ENCODE measurements at regions not wholly inside any gene's neighbourhood (a gene's known extent, or its start where the extent isn't known, plus 50 kb on each side); places are given as distances from the start of the nearest gene placed in this dataset.

- no peak for DNase-seq (ENCODE audit: low spot score)
- Mint-ChIP-seq H3K9me3 (no peaks in the 10 kb centered on the region), H3K4me3 (no peak overlapping the region)
Measured at GRCh38 chr11:70567680-70568034, 169.3 kb downstream of the CTTN start.

GRCh38 chr11:70568035-70568813 lies 169.9 kb downstream of the CTTN start:
- peaks cover 0 to 3% of the 10 kb centered on the region in 2 donors for H3K4me1 Mint-ChIP-seq (ENCODE audit: low read depth in 2 of 2)
- H3K36me3 Mint-ChIP-seq = no peaks in the 10 kb centered on the region
- no peak overlapping the region for H3K4me3 Mint-ChIP-seq
- H3K27ac Mint-ChIP-seq = no peak overlapping the region
- H3K9me3 Mint-ChIP-seq = no peaks in the 10 kb centered on the region
- peaks cover 16 to 40% of the 10 kb centered on the region in 2 donors for H3K27me3 Mint-ChIP-seq
- no peak for ATAC-seq
- DNase-seq (ENCODE audit: low spot score) = no peak

More at GRCh38 chr11:70567680-70568034, 169.3 kb downstream of the CTTN start:
- ATAC-seq = no peak
- Mint-ChIP-seq H3K27me3 (peaks cover 17 to 46% of the 10 kb centered on the region in 2 donors), H3K27ac (no peak overlapping the region), H3K4me1 (ENCODE audit: low read depth in 2 of 2) (peaks cover 0 to 3% of the 10 kb centered on the region in 2 donors), H3K36me3 (no peaks in the 10 kb centered on the region)

GRCh38 chr11:70568814-70569617 lies 170.7 kb downstream of the CTTN start:
- H3K27ac Mint-ChIP-seq = no peak overlapping the region
- ATAC-seq (no peak), DNase-seq (ENCODE audit: low spot score) (no peak)
- H3K4me3 Mint-ChIP-seq = no peak overlapping the region
- peaks cover 12 to 32% of the 10 kb centered on the region in 2 donors for H3K27me3 Mint-ChIP-seq
- H3K9me3 Mint-ChIP-seq = no peaks in the 10 kb centered on the region
- no peaks in the 10 kb centered on the region for H3K36me3 Mint-ChIP-seq
- H3K4me1 Mint-ChIP-seq (ENCODE audit: low read depth in 2 of 2) = peaks cover 0 to 3% of the 10 kb centered on the region in 2 donors

- H3K36me3 Mint-ChIP-seq = no peaks in the 10 kb centered on the region
- ATAC-seq = no peak
- DNase-seq (ENCODE audit: low spot score) = no peak
- no peaks in the 10 kb centered on the region for H3K9me3 Mint-ChIP-seq
- no peak overlapping the region for H3K27ac Mint-ChIP-seq
- no peak overlapping the region for H3K4me3 Mint-ChIP-seq
- H3K4me1 Mint-ChIP-seq (ENCODE audit: low read depth in 2 of 2) = peaks cover 0 to 3% of the 10 kb centered on the region in 2 donors
- peaks cover 12 to 27% of the 10 kb centered on the region in 2 donors for H3K27me3 Mint-ChIP-seq
Measured at GRCh38 chr11:70569618-70569890, 171.2 kb downstream of the CTTN start.

- Mint-ChIP-seq H3K4me3 (no peak overlapping the region), H3K27ac (no peak overlapping the region), H3K4me1 (ENCODE audit: low read depth in 2 of 2) (peaks cover 0 to 3% of the 10 kb centered on the region in 2 donors), H3K27me3 (peaks cover 12 to 23% of the 10 kb centered on the region in 2 donors), H3K9me3 (no peaks in the 10 kb centered on the region), H3K36me3 (no peaks in the 10 kb centered on the region)
- DNase-seq (ENCODE audit: low spot score) (no peak), ATAC-seq (peak in 1 of 2 donors; percentile 26)
Measured at GRCh38 chr11:70569996-70570692, 171.8 kb downstream of the CTTN start.

- ATAC-seq (no peak), DNase-seq (ENCODE audit: low spot score) (no peak)
- H3K4me1 Mint-ChIP-seq (ENCODE audit: low read depth in 2 of 2) = peaks cover 0 to 3% of the 10 kb centered on the region in 2 donors
- no peak overlapping the region for H3K27ac Mint-ChIP-seq
- H3K9me3 Mint-ChIP-seq = no peaks in the 10 kb centered on the region
- H3K36me3 Mint-ChIP-seq = no peaks in the 10 kb centered on the region
- no peak overlapping the region for H3K4me3 Mint-ChIP-seq
- H3K27me3 Mint-ChIP-seq = peaks cover 10 to 18% of the 10 kb centered on the region in 2 donors
Measured at GRCh38 chr11:70570693-70571395, 172.5 kb downstream of the CTTN start.

GRCh38 chr11:70572974-70573260 lies 174.6 kb downstream of the CTTN start:
- Mint-ChIP-seq H3K4me1 (ENCODE audit: low read depth in 2 of 2) (no peaks in the 10 kb centered on the region), H3K4me3 (no peak overlapping the region)

GRCh38 chr11:70573701-70574151 lies 175.4 kb downstream of the CTTN start:
- ATAC-seq (no peak), DNase-seq (ENCODE audit: low spot score) (no peak)
- no peaks in the 10 kb centered on the region for H3K9me3 Mint-ChIP-seq
- H3K27ac Mint-ChIP-seq = no peak overlapping the region
- H3K4me1 Mint-ChIP-seq (ENCODE audit: low read depth in 2 of 2) = no peaks in the 10 kb centered on the region
- no peaks in the 10 kb centered on the region for H3K36me3 Mint-ChIP-seq
- no peak overlapping the region for H3K4me3 Mint-ChIP-seq
- no peaks in the 10 kb centered on the region for H3K27me3 Mint-ChIP-seq

More at GRCh38 chr11:70572974-70573260, 174.6 kb downstream of the CTTN start:
- ATAC-seq (no peak), DNase-seq (ENCODE audit: low spot score) (no peak)
- no peaks in the 10 kb centered on the region for H3K9me3 Mint-ChIP-seq
- no peaks in the 10 kb centered on the region for H3K36me3 Mint-ChIP-seq
- H3K27ac Mint-ChIP-seq = no peak overlapping the region
- peaks cover 0 to under 1% of the 10 kb centered on the region in 2 donors for H3K27me3 Mint-ChIP-seq

GRCh38 chr11:70574725-70575347 lies 176.5 kb downstream of the CTTN start:
- no peak overlapping the region for H3K4me3 Mint-ChIP-seq
- no peak overlapping the region for H3K27ac Mint-ChIP-seq
- H3K4me1 Mint-ChIP-seq (ENCODE audit: low read depth in 2 of 2) = no peaks in the 10 kb centered on the region
- no peaks in the 10 kb centered on the region for H3K9me3 Mint-ChIP-seq
- no peak for DNase-seq (ENCODE audit: low spot score)
- no peaks in the 10 kb centered on the region for H3K36me3 Mint-ChIP-seq
- no peaks in the 10 kb centered on the region for H3K27me3 Mint-ChIP-seq
- ATAC-seq = no peak

GRCh38 chr11:70575396-70576060 lies 177.2 kb downstream of the CTTN start:
- Mint-ChIP-seq H3K27me3 (no peaks in the 10 kb centered on the region), H3K4me3 (no peak overlapping the region), H3K9me3 (no peaks in the 10 kb centered on the region), H3K36me3 (no peaks in the 10 kb centered on the region), H3K27ac (no peak overlapping the region), H3K4me1 (ENCODE audit: low read depth in 2 of 2) (no peaks in the 10 kb centered on the region)
- DNase-seq (ENCODE audit: low spot score) (no peak), ATAC-seq (no peak)

GRCh38 chr11:70577258-70577603 lies 178.9 kb downstream of the CTTN start:
- Mint-ChIP-seq H3K4me3 (no peak overlapping the region), H3K9me3 (no peaks in the 10 kb centered on the region), H3K36me3 (no peaks in the 10 kb centered on the region), H3K4me1 (ENCODE audit: low read depth in 2 of 2) (no peaks in the 10 kb centered on the region), H3K27ac (no peak overlapping the region), H3K27me3 (no peaks in the 10 kb centered on the region)
- ATAC-seq (no peak), DNase-seq (ENCODE audit: low spot score) (no peak)

- DNase-seq (ENCODE audit: low spot score) (no peak), ATAC-seq (no peak)
- Mint-ChIP-seq H3K27me3 (no peaks in the 10 kb centered on the region), H3K9me3 (no peaks in the 10 kb centered on the region), H3K27ac (no peak overlapping the region), H3K36me3 (no peaks in the 10 kb centered on the region), H3K4me1 (ENCODE audit: low read depth in 2 of 2) (no peaks in the 10 kb centered on the region), H3K4me3 (no peak overlapping the region)
Measured at GRCh38 chr11:70577948-70578347, 179.6 kb downstream of the CTTN start.

- DNase-seq (ENCODE audit: low spot score) = no peak
- no peak for ATAC-seq
- no peaks in the 10 kb centered on the region for H3K9me3 Mint-ChIP-seq
- H3K4me3 Mint-ChIP-seq = no peak overlapping the region
- H3K27ac Mint-ChIP-seq = no peak overlapping the region
- H3K27me3 Mint-ChIP-seq = no peaks in the 10 kb centered on the region
- H3K4me1 Mint-ChIP-seq (ENCODE audit: low read depth in 2 of 2) = no peaks in the 10 kb centered on the region
- H3K36me3 Mint-ChIP-seq = no peaks in the 10 kb centered on the region
Measured at GRCh38 chr11:70578371-70578770, 180.0 kb downstream of the CTTN start.

Measured in natural killer cell treated with Interleukin-12 subunit alpha and Interleukin-12 subunit beta and Interleukin-15 and Interleukin-18, amount 100 ng/mL, for 72 hours (primary cell).